IPS-NIHi11 (cell line): ENCODE measurements at regions not wholly inside any gene's neighbourhood (a gene's known extent, or its start where the extent isn't known, plus 50 kb on each side); places are given as distances from the start of the nearest gene placed in this dataset.
"Not testable (repeated sequence)": the region's sequence is repeated elsewhere in the genome, so short reads cannot be mapped to it uniquely, and the experiment has no call there.

ENCODE experiments used
- DNase-seq: peaks from one replicate; pipeline ENCODE4 v3.0.0; 2012; ENCODE audit warnings: mixed read lengths, low spot score

DNA sequence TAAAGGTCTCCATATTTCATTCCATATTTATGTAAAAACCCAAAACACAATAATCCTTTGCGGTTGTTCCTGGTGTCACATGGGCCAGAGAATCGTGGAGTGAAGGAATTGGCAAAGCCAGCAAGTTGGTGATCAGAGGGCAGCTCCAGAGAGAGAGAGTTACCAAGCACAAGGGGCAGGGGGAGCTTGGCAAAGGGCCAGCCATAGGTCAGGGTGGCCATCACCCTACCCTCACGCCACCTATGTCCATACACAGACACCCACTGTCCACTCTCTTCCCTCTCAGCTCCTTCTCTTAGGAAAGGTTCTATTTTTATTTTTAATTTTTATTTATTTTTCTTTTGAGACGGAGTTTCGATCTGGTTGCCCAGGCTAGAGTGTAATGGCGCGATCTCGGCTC, 163.2 kb upstream of the JARID2 start:
- DNase-seq = no peak

DNA sequence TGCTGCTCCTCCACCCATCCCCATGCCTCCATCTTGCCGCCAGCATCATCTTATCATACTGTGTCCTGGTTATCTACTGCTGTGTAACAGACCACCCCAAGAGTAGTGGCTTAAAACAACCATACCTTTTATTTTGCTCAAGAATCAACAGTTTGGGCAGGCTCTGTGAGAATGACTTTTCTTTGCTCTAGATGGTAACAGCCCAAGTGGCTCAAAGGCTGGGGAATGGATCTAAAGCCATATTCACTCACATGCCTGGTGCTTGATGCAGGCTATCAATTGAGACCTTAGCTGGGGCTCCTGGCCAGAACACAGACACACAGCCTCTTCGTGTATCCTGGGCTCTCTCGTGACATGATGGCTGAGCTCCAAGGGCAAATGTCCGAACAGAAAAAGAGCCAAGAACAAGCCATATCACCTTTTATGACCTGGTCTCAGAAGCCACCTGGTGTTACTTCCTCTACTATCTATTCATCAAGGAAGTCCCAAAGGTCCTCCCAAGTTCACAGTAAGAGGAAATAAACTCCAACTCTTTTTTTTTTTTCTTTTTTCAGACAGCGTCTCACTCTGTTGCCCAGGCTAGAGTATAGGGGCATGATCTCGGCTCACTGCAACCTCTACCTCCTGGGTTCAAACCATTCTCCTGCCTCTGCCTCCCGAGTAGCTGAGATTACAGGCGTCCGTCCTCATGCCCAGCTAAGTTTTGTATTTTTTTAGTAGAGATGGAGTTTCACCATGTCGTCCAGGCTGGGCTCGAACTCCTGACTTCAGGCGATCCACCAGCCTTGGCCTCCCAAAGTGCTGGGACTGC, 159.3 kb upstream of the JARID2 start:
- DNase-seq = no peak

DNA sequence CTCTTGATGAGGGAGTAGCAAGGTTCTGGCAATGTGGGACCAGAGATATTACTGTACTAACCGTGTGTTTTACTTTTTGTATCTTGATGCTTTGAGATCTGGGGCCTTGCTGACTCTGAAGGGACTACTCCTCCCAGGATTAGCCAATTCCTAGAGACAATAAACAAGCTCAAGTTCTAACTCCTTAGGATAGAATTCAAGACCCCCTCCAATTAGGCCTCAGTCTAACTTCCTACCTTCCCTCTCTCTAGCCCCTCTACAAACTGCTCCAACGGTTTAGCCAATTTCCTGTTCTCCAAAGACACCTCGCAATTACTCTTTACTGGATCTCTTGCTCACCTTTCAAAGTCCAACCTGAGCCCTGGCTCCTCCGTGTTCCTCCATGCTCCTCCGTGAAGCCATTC, 158.7 kb upstream of the JARID2 start:
- no peak for DNase-seq

GRCh38 chr6:15088904-15089568, 156.8 kb upstream of the JARID2 start:
- DNase-seq = no peak

DNA sequence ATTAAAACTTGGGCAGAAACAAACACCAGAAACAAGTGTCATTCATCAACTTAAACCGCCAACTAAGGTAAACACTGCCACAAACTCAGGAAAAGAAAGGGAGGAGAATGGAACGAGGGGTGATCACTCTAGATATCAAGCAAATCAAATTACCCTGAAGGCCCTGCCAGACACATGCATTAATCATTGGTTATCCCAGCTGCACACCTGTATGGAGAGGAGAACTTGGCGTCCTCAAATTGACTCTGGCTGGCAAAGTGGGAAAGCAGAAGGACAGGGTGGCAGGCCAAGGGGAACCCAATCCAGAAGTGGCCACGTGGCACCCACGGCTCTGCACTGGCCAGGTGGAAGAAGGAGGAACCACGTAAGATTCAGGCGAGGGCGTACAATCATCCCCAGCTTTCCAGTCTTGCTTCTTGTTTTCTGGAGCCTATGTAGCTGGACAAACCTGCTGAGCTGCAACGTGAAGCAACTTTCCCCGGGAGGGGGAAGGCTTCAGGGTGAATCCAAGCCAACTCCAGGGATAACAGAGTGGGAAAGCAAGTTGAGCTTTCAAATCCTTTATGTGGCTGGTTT, 156.2 kb upstream of the JARID2 start:
- DNase-seq = no peak

GRCh38 chr6:15090145-15090579, 155.7 kb upstream of the JARID2 start:
- DNase-seq = no peak

DNA sequence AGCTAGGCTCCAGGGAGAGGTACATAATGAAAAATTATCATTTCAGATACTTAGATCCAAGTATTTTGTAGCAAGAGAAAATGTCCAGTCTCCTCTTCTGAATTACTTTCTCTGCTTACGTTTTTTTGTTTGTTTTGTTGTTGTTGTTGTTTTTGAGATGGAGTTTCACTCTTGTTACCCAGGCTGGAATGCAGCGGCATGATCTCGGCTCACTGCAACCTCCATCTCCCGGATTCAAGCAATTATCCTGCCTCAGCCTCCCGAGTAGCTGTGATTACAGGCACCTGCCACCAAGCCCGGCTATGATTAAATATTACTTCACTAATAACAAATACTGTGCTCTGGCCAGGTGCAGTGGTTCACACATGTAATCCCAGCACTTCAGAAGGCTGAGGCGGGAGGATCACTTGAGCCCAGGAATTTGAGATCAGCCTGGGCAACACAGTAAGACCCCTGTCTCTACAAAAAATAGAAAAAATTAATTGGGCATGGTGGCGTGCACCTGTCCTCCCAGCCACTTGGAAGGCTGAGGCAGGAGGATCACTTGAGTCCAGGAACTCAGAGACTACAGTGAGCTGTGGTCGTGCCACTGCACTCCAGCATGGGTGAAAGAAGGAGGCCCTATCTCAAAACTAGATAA, 155.0 kb upstream of the JARID2 start:
- DNase-seq = no peak

GRCh38 chr6:15096894-15097837, 148.7 kb upstream of the JARID2 start:
- no peak for DNase-seq

GRCh38 chr6:15101130-15101529, 144.7 kb upstream of the JARID2 start:
- DNase-seq = no peak

GRCh38 chr6:15102241-15102640, 143.6 kb upstream of the JARID2 start:
- no peak for DNase-seq

GRCh38 chr6:15106958-15107643, 138.8 kb upstream of the JARID2 start:
- no peak for DNase-seq

DNA sequence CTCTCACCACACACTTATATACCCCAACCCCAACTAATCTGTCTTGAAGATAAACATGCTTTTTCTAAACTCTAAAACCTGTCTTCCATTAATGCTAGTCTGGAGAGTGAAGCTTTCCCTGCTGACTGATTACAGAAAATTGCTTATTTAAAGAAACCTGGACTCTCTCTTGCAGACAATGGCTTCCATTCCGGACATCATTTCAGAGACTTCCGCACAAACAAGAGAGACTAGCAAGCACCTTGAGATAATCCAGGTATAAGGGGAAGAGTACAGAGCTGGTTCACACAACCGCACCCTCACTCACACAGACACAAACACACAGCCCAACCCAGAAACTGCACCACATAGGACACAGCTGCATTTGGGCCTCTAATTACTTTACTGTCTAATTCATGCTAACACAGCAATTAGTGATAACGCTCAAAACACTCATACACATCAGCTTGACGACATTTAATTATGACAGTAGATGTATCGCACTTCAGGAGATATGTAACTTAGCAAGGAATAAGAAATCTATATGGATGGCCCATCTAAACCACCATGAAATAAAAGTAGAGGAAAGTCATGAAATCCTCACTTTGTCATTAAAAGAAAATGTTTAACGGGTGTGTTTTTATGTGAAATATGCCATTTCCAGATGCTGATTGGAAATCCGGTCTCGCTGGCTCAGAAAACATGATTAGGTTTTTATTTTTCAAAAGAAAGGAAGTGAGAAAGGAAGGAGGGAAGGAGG, 138.1 kb upstream of the JARID2 start:
- no peak for DNase-seq

GRCh38 chr6:15108383-15108715, 137.5 kb upstream of the JARID2 start:
- no peak for DNase-seq

GRCh38 chr6:15109338-15110090, 136.4 kb upstream of the JARID2 start:
- no peak for DNase-seq

DNA sequence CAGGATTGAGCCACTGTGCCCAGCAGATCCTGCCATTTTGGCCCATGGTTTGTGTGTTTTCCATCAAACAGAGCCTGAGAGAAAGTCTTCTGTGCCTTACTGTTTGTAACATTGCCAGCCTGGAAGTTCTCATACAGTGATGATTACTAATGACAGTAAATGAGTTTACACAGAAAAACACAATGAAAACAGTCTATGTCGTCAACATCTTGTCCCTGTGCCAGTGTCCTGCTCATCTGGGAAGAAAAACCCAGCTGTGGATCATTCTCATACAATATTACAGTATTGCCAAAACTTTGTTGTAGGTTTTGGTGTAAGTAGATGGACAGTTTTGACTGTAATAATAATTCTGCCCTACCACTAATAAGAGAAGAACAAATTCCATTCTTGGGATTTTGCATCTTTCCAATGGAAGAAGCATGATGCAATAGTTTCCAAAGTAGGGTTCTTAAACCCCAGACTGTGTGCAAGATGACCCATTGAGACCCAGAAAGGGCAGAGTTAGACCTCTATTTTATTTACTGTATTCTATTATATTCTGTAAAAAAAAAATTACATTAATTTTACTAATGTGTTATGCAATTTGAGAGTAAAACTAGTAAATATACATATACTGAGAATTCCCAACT, 135.0 kb upstream of the JARID2 start:
- DNase-seq = no peak

DNA sequence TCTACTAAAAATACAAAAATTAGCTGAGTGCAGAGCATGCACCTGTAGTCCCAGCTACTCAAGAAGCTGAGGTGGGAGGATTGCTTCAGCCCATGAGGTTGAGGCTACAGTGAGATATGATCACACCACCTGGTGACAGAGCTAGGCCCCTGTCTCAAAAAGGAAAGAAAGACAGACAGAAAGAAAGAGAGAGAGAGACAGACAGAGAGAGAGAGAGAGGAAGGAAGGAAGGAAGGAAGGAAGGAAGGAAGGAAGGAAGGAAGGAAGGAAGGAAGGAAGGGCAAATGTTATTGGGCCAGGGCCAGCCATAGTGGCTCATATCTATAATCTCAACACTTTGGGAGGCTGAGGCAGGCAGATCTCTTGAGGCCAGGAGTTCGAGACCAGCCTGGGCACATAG, 134.3 kb upstream of the JARID2 start:
- DNase-seq = not testable (repeated sequence)

- no peak for DNase-seq
Measured at GRCh38 chr6:15113587-15113986, 132.3 kb upstream of the JARID2 start.

GRCh38 chr6:15114061-15114460, 131.8 kb upstream of the JARID2 start:
- DNase-seq = no peak

- DNase-seq = no peak
Measured at GRCh38 chr6:15116889-15117288, 129.0 kb upstream of the JARID2 start.
